ENCODE measurements at regions not wholly inside any gene's neighbourhood (a gene's known extent, or its start where the extent isn't known, plus 50 kb on each side); places are given as distances from the start of the nearest gene placed in this dataset.
"Not testable (repeated sequence)": the region's sequence is repeated elsewhere in the genome, so short reads cannot be mapped to it uniquely, and the experiment has no call there.

- no peak for DNase-seq (ENCODE audit: low read depth in 1 of 2, low spot score in 1 of 2)
- H3K27ac ChIP-seq (replicated peaks): no peak overlapping the region
- no peak for TF ChIP-seq POLR2AphosphoS5 (IDR thresholded peaks at IDR 0.05; ENCODE audit: low read depth)
- no peak overlapping the region for H3K4me3 ChIP-seq (replicated peaks; ENCODE audit: insufficient read depth, low read length)
- H3K27me3 ChIP-seq (ENCODE audit: insufficient read depth, poor library complexity, severe bottlenecking): no peaks in the 10 kb centered on the region
Measured at GRCh38 chr7:113013761-113014449, 72.7 kb downstream of the GPR85 start.

GRCh38 chr7:113012862-113013261 lies 73.8 kb downstream of the GPR85 start:
- H3K4me3 ChIP-seq (replicated peaks; ENCODE audit: insufficient read depth, low read length); H3K27me3 ChIP-seq (ENCODE audit: insufficient read depth, poor library complexity, severe bottlenecking); DNase-seq (ENCODE audit: low read depth in 1 of 2, low spot score in 1 of 2): not testable (repeated sequence)

GRCh38 chr7:113010377-113010776 lies 76.2 kb downstream of the GPR85 start:
- Histone ChIP-seq H3K4me3 (replicated peaks; ENCODE audit: insufficient read depth, low read length) (no peak overlapping the region), H3K27me3 (ENCODE audit: insufficient read depth, poor library complexity, severe bottlenecking) (no peaks in the 10 kb centered on the region), H3K27ac (replicated peaks) (no peak overlapping the region)
- DNase-seq (ENCODE audit: low read depth in 1 of 2, low spot score in 1 of 2): no peak
- no peak for TF ChIP-seq POLR2AphosphoS5 (IDR thresholded peaks at IDR 0.05; ENCODE audit: low read depth)

More at GRCh38 chr7:113012862-113013261, 73.8 kb downstream of the GPR85 start:
- H3K27ac ChIP-seq (replicated peaks): not testable (repeated sequence)

GRCh38 chr7:113008755-113009154 lies 77.9 kb downstream of the GPR85 start:
- Histone ChIP-seq H3K27me3 (ENCODE audit: insufficient read depth, poor library complexity, severe bottlenecking) (no peaks in the 10 kb centered on the region), H3K4me3 (replicated peaks; ENCODE audit: insufficient read depth, low read length) (no peak overlapping the region), H3K27ac (replicated peaks) (no peak overlapping the region)
- no peak for DNase-seq (ENCODE audit: low read depth in 1 of 2, low spot score in 1 of 2)
- TF ChIP-seq POLR2AphosphoS5 (IDR thresholded peaks at IDR 0.05; ENCODE audit: low read depth): no peak
- TF ChIP-seq GABPA (IDR thresholded peaks at IDR 0.05; ENCODE audit: low read depth): no peak
- no peak for TF ChIP-seq REST (IDR thresholded peaks at IDR 0.05; ENCODE audit: insufficient replicate concordance, low read depth)
- no peak for TF ChIP-seq SPI1 (IDR thresholded peaks at IDR 0.05; ENCODE audit: borderline replicate concordance, low read depth)
- no peak for TF ChIP-seq CTCF (IDR thresholded peaks at IDR 0.05; ENCODE audit: insufficient read depth, low read length)

GRCh38 chr7:113004726-113005454 lies 81.7 kb downstream of the GPR85 start:
- TF ChIP-seq CTCF (IDR thresholded peaks at IDR 0.05; ENCODE audit: insufficient read depth, low read length): no peak
- no peak for DNase-seq (ENCODE audit: low read depth in 1 of 2, low spot score in 1 of 2)
- Histone ChIP-seq H3K4me3 (replicated peaks; ENCODE audit: insufficient read depth, low read length) (no peak overlapping the region), H3K27me3 (ENCODE audit: insufficient read depth, poor library complexity, severe bottlenecking) (no peaks in the 10 kb centered on the region), H3K27ac (replicated peaks) (no peak overlapping the region)

GRCh38 chr7:113000316-113001020 lies 86.2 kb downstream of the GPR85 start:
- no peaks in the 10 kb centered on the region for H3K27me3 ChIP-seq (ENCODE audit: insufficient read depth, poor library complexity, severe bottlenecking)
- no peak overlapping the region for H3K4me3 ChIP-seq (replicated peaks; ENCODE audit: insufficient read depth, low read length)
- DNase-seq (ENCODE audit: low read depth in 1 of 2, low spot score in 1 of 2): no peak
- TF ChIP-seq REST (IDR thresholded peaks at IDR 0.05; ENCODE audit: insufficient replicate concordance, low read depth) (no peak), SPI1 (IDR thresholded peaks at IDR 0.05; ENCODE audit: borderline replicate concordance, low read depth) (no peak), CTCF (IDR thresholded peaks at IDR 0.05; ENCODE audit: insufficient read depth, low read length) (no peak), GABPA (IDR thresholded peaks at IDR 0.05; ENCODE audit: low read depth) (no peak), POLR2AphosphoS5 (IDR thresholded peaks at IDR 0.05; ENCODE audit: low read depth) (no peak)
- H3K27ac ChIP-seq (replicated peaks): no peak overlapping the region
